K562 (cell line): ENCODE measurements at regions not wholly inside any gene's neighbourhood (a gene's known extent, or its start where the extent isn't known, plus 50 kb on each side); places are given as distances from the start of the nearest gene placed in this dataset.
A peak's percentile ranks its signal among the peaks of the same experiment; 100 is the strongest.

Source experiments
- ATAC-seq: fragments of 200-7000 bp; cut with Tn5 transposase; 3 replicates; pipeline ENCODE4 v1.9.1; 2020; ENCODE audit warnings: moderate library complexity
- BruUV-seq: library from RNA; stranded (reverse); fragments of 400-500 nt; replicated peaks from 2 replicates; lab custom pipeline; 2021; lab: Mats Ljungman, UMichigan
- CTCF ChIA-PET: fragments of 300-600 bp; formaldehyde crosslinking; extraction: SDS; loops from one replicate; lab custom pipeline; 2021; ENCODE audit warnings: low intra/inter-chr PET ratio; lab: Yijun Ruan, JAX
- POLR2A ChIA-PET: fragments of 300-600, 350-650 bp; sonication (Branson Sonifier 250); formaldehyde crosslinking; extraction: SDS; loops from one replicate; lab custom pipeline; 2021; ENCODE audit warnings: antibody characterized with exemption, inconsistent platforms; lab: Yijun Ruan, JAX
- DNase-seq, 4 experiments: peaks; one replicate each; pipeline versions ENCODE4 v3.0.0 to v3.0.0-alpha.2; 2011 to 2018; ENCODE audit warnings: low spot score in 3 of 4, mixed read lengths in 3 of 4; ENCODE audit errors: extremely low read depth in 1 of 4
- FAIRE-seq: peaks from 2 replicates; lab custom pipeline; 2011; peaks lifted over from hg19 to GRCh38; lab: Jason Lieb, UNC
- H2AFZ ChIP-seq: 2 replicates; pipeline ENCODE4 v1.6.0; 2011; ENCODE audit warnings: low read depth, low read length, control low read depth, inconsistent platforms
- H3K27ac ChIP-seq: fragments of 200-600 bp; 3 replicates; pipeline ENCODE4 v1.8.0; 2011; ENCODE audit warnings: low read depth, mild to moderate bottlenecking, control low read depth, inconsistent platforms, low read length, moderate library complexity, mixed read lengths; ENCODE audit errors: extremely low read depth
- H3K27me3 ChIP-seq, 2 experiments: fragments of 300-600 bp in 1 of 2; 2 replicates in 1 of 2; 3 replicates in 1 of 2; pipeline versions ENCODE4 v1.6.0 to v1.8.0; 2011; ENCODE audit warnings: inconsistent platforms in 2 of 2, low read length in 2 of 2, mild to moderate bottlenecking in 1 of 2, mixed read lengths in 1 of 2, moderate library complexity in 1 of 2; ENCODE audit not compliant: control insufficient read depth in 2 of 2, insufficient read depth in 2 of 2
- H3K36me3 ChIP-seq: fragments of 300-600 bp; 3 replicates; pipeline ENCODE4 v1.8.0; 2011; ENCODE audit warnings: mild to moderate bottlenecking, low read length, inconsistent platforms; ENCODE audit not compliant: control insufficient read depth, insufficient read depth
- H3K4me1 ChIP-seq, 2 experiments: fragments of 200-600 bp in 1 of 2; replicated peaks in 1 of 2; 2 replicates in 1 of 2; 3 replicates in 1 of 2; pipeline versions ENCODE4 v1.5.1 to v1.8.0; 2011; ENCODE audit warnings: inconsistent platforms in 2 of 2, low read length in 2 of 2, mild to moderate bottlenecking in 1 of 2, mixed read lengths in 1 of 2, moderate library complexity in 1 of 2; ENCODE audit not compliant: control insufficient read depth in 2 of 2, insufficient read depth in 2 of 2
- H3K4me2 ChIP-seq: 2 replicates; pipeline ENCODE4 v1.6.1; 2011; ENCODE audit warnings: low read length, control low read depth, inconsistent platforms, mixed read lengths; ENCODE audit not compliant: insufficient read depth
- H3K4me3 ChIP-seq: fragments of 200-600 bp; sonication (generic), shearing (Covaris generic); 2 replicates; pipeline ENCODE4 v1.5.1; 2016; ENCODE audit warnings: control low read depth, inconsistent platforms
- H3K79me2 ChIP-seq: fragments of 200-600 bp; 3 replicates; pipeline ENCODE4 v1.8.0; 2011; ENCODE audit warnings: low read length, inconsistent platforms; ENCODE audit not compliant: control insufficient read depth, insufficient read depth
- H3K9ac ChIP-seq, 2 experiments: 2 replicates each; pipeline versions ENCODE4 v1.6.0 to v1.6.1; 2011; ENCODE audit warnings: low read depth in 2 of 2, low read length in 2 of 2, control low read depth in 1 of 2, inconsistent platforms in 1 of 2, mild to moderate bottlenecking in 1 of 2, mixed read lengths in 1 of 2; ENCODE audit not compliant: insufficient read depth in 1 of 2
- H3K9me1 ChIP-seq: one replicate; pipeline ENCODE4 v1.6.0; 2011; ENCODE audit warnings: inconsistent platforms, mild to moderate bottlenecking, low read length, moderate library complexity; ENCODE audit not compliant: control insufficient read depth, insufficient read depth
- H3K9me3 ChIP-seq: replicated peaks from 2 replicates; pipeline ENCODE4 v1.5.1; 2011; ENCODE audit warnings: low read depth, low read length, inconsistent platforms; ENCODE audit not compliant: control insufficient read depth, insufficient read depth
- H4K20me1 ChIP-seq: replicated peaks from 2 replicates; pipeline ENCODE4 v1.6.1; 2011; ENCODE audit warnings: low read length, inconsistent platforms, mixed read lengths; ENCODE audit not compliant: control insufficient read depth, insufficient read depth
- BRCA1 ChIP-seq, 2 experiments: fragments of 450-650 bp in 1 of 2; sonication (generic) in 1 of 2; formaldehyde crosslinking in 1 of 2; IDR thresholded peaks; 2 replicates each; pipeline versions ENCODE4 v1.5.0 to v1.6.1; 2017 to 2020; ENCODE audit warnings: mild to moderate bottlenecking in 1 of 2, missing genetic modification reagents in 1 of 2
- CEBPB ChIP-seq: fragments of 450-650 bp; IDR thresholded peaks from 2 replicates; pipeline ENCODE4 v1.6.1; 2016; ENCODE audit warnings: missing genetic modification characterization, missing compliant biosample characterization
- EP400 ChIP-seq: fragments of 450-650 bp; IDR thresholded peaks from 2 replicates; pipeline ENCODE4 v1.6.1; 2017; ENCODE audit warnings: antibody characterized with exemption, mild to moderate bottlenecking, moderate library complexity
- GTF3C2 ChIP-seq: IDR thresholded peaks from 3 replicates; pipeline ENCODE4 v1.6.1; 2011; ENCODE audit warnings: borderline replicate concordance, mild to moderate bottlenecking, moderate library complexity; ENCODE audit not compliant: insufficient read length; ENCODE audit errors: extremely low read depth
- KAT7 ChIP-seq: sonication (generic); formaldehyde crosslinking; IDR thresholded peaks from 2 replicates; pipeline ENCODE4 v1.8.0; 2022; ENCODE audit warnings: missing genetic modification reagents, mild to moderate bottlenecking, borderline replicate concordance
- MAFF ChIP-seq: IDR thresholded peaks from 2 replicates; pipeline ENCODE4 v1.6.1; 2012; ENCODE audit warnings: low read length, improper control_type of control experiment
- MAFG ChIP-seq: fragments of 450-650 bp; conservative IDR thresholded peaks from 2 replicates; pipeline ENCODE4 v1.6.1; 2016; ENCODE audit warnings: missing genetic modification characterization, missing compliant biosample characterization
- NFE2L1 ChIP-seq: fragments of 450-650 bp; IDR thresholded peaks from 2 replicates; pipeline ENCODE4 v1.6.1; 2016; ENCODE audit warnings: missing genetic modification characterization, low read depth, mild to moderate bottlenecking, missing compliant biosample characterization, moderate library complexity, borderline replicate concordance
- PKNOX1 ChIP-seq: fragments of 450-650 bp; IDR thresholded peaks from 2 replicates; pipeline ENCODE4 v1.6.1; 2016
- PURB ChIP-seq: sonication (generic); formaldehyde crosslinking; IDR thresholded peaks from 2 replicates; pipeline ENCODE4 v1.9.0; 2021; ENCODE audit warnings: low read depth, mild to moderate bottlenecking, missing genetic modification reagents
- SMAD4 ChIP-seq: fragments of 250-450 bp; sonication (Bioruptor Pico); conservative IDR thresholded peaks from 2 replicates; pipeline ENCODE4 v1.8.0; 2021; ENCODE audit warnings: inconsistent platforms, mild to moderate bottlenecking, moderate library complexity
- SMARCB1 ChIP-seq: IDR thresholded peaks from 2 replicates; pipeline ENCODE4 v1.6.1; 2011; ENCODE audit warnings: improper control_type of control experiment, low read depth; ENCODE audit not compliant: insufficient read length
- SP1 ChIP-seq: sonication (generic); formaldehyde crosslinking; IDR thresholded peaks from 2 replicates; pipeline ENCODE4 v1.8.1; 2022; ENCODE audit warnings: mild to moderate bottlenecking, missing genetic modification reagents
- TAF9B ChIP-seq: fragments of 450-650 bp; IDR thresholded peaks from 2 replicates; pipeline ENCODE4 v1.6.1; 2018; ENCODE audit warnings: mild to moderate bottlenecking; ENCODE audit not compliant: partially characterized antibody
- WGBS: fragments of 100-300 bp; shearing (Covaris generic); methylation state at CpG from one replicate; pipeline ENCODE4 v1.1.6; 2016; ENCODE audit warnings: low coverage, mixed read lengths; ENCODE audit not compliant: insufficient coverage; ENCODE audit errors: missing lambda C conversion rate; 5-methylcytosine and 5-hydroxymethylcytosine counted together
- in situ Hi-C: fragments of 300-500 bp; cut with MboI; formaldehyde crosslinking; loops from 4 replicates; pipeline ENCODE4 v1.15.0; 2018; ENCODE audit warnings: inconsistent platforms, mixed read lengths
- intact Hi-C: fragments of 100-400 bp; cut with micrococcal nuclease; formaldehyde crosslinking; loops from 2 replicates; pipeline ENCODE4 v1.14.2; 2022

- no peaks in the 10 kb centered on the region for H3K79me2 ChIP-seq
- no peaks in the 10 kb centered on the region for H3K4me1 ChIP-seq
- H3K9me1 ChIP-seq: no peaks in the 10 kb centered on the region
- in situ Hi-C loops: no loop called here
- FAIRE-seq: no peak
- ChIA-PET POLR2A (no interaction called here), CTCF (no interaction called here)
- H3K4me2 ChIP-seq: no peak overlapping the region
- H3K27me3 ChIP-seq: no peaks in the 10 kb centered on the region
- H3K4me3 ChIP-seq: no peak overlapping the region
- no peak for DNase-seq
- WGBS: 8% methylated on average over 2 of the region's 2 CpGs
- no peak overlapping the region for H3K27ac ChIP-seq
- H3K9ac ChIP-seq: no peak overlapping the region
- TF ChIP-seq MAFF: 0 out of 2 replicates have a peak, but pooled peaks have one; percentile 11
- no peak for TF ChIP-seq MAFG (tag)
- TF ChIP-seq, all 486 proteins: peak for 1
- no peaks in the 10 kb centered on the region for H3K9me3 ChIP-seq
- intact Hi-C loops: no loop called here
- no peaks in the 10 kb centered on the region for H4K20me1 ChIP-seq
- H2AFZ ChIP-seq: no peak overlapping the region
- H3K36me3 ChIP-seq: no peaks in the 10 kb centered on the region
- BruUV-seq: no TSS peak
- no peak for ATAC-seq
These were observed 63.3 kb upstream of the PRKD1 start for GRCh38 chr14:29990993-29991392.

- in situ Hi-C loops (no loop called here), intact Hi-C loops (no loop called here)
- Histone ChIP-seq H3K9me1 (no peaks in the 10 kb centered on the region), H3K4me2 (no peak overlapping the region), H3K4me3 (no peak overlapping the region), H3K9ac (no peak overlapping the region), H3K27ac (no peak overlapping the region), H3K27me3 (no peaks in the 10 kb centered on the region), H3K9me3 (no peaks in the 10 kb centered on the region), H3K36me3 (no peaks in the 10 kb centered on the region), H3K79me2 (no peaks in the 10 kb centered on the region), H3K4me1 (no peaks in the 10 kb centered on the region), H4K20me1 (no peaks in the 10 kb centered on the region), H2AFZ (no peak overlapping the region)
- ATAC-seq (no peak), FAIRE-seq (no peak), DNase-seq (no peak)
- WGBS: 6% methylated on average over 2 of the region's 2 CpGs
- ChIA-PET CTCF (no interaction called here), POLR2A (no interaction called here)
- BruUV-seq: no TSS peak
- TF ChIP-seq PKNOX1 (no peak), TAF9B (no peak), GTF3C2 (no peak), EP400 (no peak), SP1 (CRISPR knock-in tag) (no peak), SMAD4 (no peak), NFE2L1 (tag) (no peak), SMARCB1 (no peak), CEBPB (tag) (no peak), KAT7 (CRISPR knock-in tag) (no peak), PURB (CRISPR knock-in tag) (no peak), BRCA1 (IDR thresholded peaks at IDR 0.05) (no peak), BRCA1 (CRISPR knock-in tag; IDR thresholded peaks at IDR 0.05) (no peak)
These were observed 65.5 kb upstream of the PRKD1 start for GRCh38 chr14:29993143-29993542.
